Adrenal gland (tissue), 9 donors: ENCODE measurements at regions not wholly inside any gene's neighbourhood (a gene's known extent, or its start where the extent isn't known, plus 50 kb on each side); places are given as distances from the start of the nearest gene placed in this dataset.
"Not testable (repeated sequence)": the region's sequence is repeated elsewhere in the genome, so short reads cannot be mapped to it uniquely, and the experiment has no call there.

Source experiments
- DNase-seq, 7 donors: peaks; one replicate each; pipeline ENCODE4 v3.0.0-alpha.2; 2019 to 2020
- H3K27ac ChIP-seq, 5 donors: fragments of 200-600 bp; sonication (generic) in 4 of 5; 1 replicate in 3 of 5; 2 replicates in 2 of 5; pipeline versions ENCODE4 v1.5.1 to v1.8.0; 2016 to 2020; ENCODE audit warnings: mild to moderate bottlenecking in 1 of 5
- H3K27me3 ChIP-seq: fragments of 200-600 bp; 2 replicates; pipeline ENCODE4 v1.8.0; 2021
- H3K36me3 ChIP-seq, 2 donors: fragments of 200-600 bp; replicated peaks in 1 of 2; 1 replicate in 1 of 2; 2 replicates in 1 of 2; pipeline versions ENCODE4 v1.5.1 to v1.8.0; 2018 to 2022
- H3K4me1 ChIP-seq, 2 donors: fragments of 200-600 bp; replicated peaks in 1 of 2; 1 replicate in 1 of 2; 2 replicates in 1 of 2; pipeline versions ENCODE4 v1.5.1 to v1.8.0; 2018 to 2021
- H3K4me3 ChIP-seq, 4 donors: fragments of 200-600 bp; sonication (generic) in 3 of 4; one replicate each; pipeline ENCODE4 v1.5.1; 2016 to 2018
- H3K9me3 ChIP-seq, 3 donors: fragments of 200-600 bp; sonication (generic) in 1 of 3; replicated peaks in 1 of 3; 1 replicate in 2 of 3; 2 replicates in 1 of 3; pipeline versions ENCODE4 v1.5.1 to v1.8.0; 2016 to 2021
- POLR2A ChIP-seq, 2 donors: fragments of 450-650 bp; IDR thresholded peaks; one replicate each; pipeline ENCODE4 v1.6.1; 2017; ENCODE audit warnings: antibody characterized with exemption in 2 of 2, mild to moderate bottlenecking in 2 of 2, moderate library complexity in 1 of 2
- WGBS, 4 donors: extraction: QIAGEN DNeasy Blood & Tissue Kit in 2 of 4; methylation state at CpG; one replicate each; pipeline versions ENCODE4 v1.1.5 to v1.1.7; 2013 to 2017; 5-methylcytosine and 5-hydroxymethylcytosine counted together
- intact Hi-C, 2 donors: fragments of 100-400 bp; cut with DNase I; formaldehyde crosslinking; loops; one replicate each; pipeline versions ENCODE4 v1.14.1 to v1.15.0; 2022 to 2023
- TF ChIP-seq, protein P1 (sequence below), 6 experiments: fragments of 450-650 bp in 4 of 6; fragments of 200-600 bp in 2 of 6; sonication (generic) in 1 of 6; IDR thresholded peaks; 1 replicate in 5 of 6; 2 replicates in 1 of 6; pipeline versions ENCODE4 v1.5.1 to v1.8.0; 2016 to 2021; ENCODE audit warnings: antibody characterized with exemption in 6 of 6, mild to moderate bottlenecking in 2 of 6, moderate library complexity in 1 of 6
- donor health status: healthy with polysubstance abuse.
- donor health status: Bipolar disorder and iron deficiency.
- donor health status: DM: yes; HTN: yes; CAD: no.
- donor health status: DM: no; HTN: no; CAD: no.
- donor health status: DM: no; HTN: no; CAD: no.

GRCh38 chr6:121717686-121718085 is 282.2 kb downstream of the GJA1 start:
- Histone ChIP-seq H3K27ac (no peak overlapping the region), H3K27me3 (no peaks in the 10 kb centered on the region), H3K4me3 (no peak overlapping the region), H3K9me3 (no peaks in the 10 kb centered on the region), H3K36me3 (no peaks in the 10 kb centered on the region), H3K4me1 (no peaks in the 10 kb centered on the region)
- WGBS, 4 donors, result 83 to 88% (median 84%) methylated on average over 4 of the region's 4 CpGs
- intact Hi-C loops, result no loop called here
- TF ChIP-seq, protein P1, sequence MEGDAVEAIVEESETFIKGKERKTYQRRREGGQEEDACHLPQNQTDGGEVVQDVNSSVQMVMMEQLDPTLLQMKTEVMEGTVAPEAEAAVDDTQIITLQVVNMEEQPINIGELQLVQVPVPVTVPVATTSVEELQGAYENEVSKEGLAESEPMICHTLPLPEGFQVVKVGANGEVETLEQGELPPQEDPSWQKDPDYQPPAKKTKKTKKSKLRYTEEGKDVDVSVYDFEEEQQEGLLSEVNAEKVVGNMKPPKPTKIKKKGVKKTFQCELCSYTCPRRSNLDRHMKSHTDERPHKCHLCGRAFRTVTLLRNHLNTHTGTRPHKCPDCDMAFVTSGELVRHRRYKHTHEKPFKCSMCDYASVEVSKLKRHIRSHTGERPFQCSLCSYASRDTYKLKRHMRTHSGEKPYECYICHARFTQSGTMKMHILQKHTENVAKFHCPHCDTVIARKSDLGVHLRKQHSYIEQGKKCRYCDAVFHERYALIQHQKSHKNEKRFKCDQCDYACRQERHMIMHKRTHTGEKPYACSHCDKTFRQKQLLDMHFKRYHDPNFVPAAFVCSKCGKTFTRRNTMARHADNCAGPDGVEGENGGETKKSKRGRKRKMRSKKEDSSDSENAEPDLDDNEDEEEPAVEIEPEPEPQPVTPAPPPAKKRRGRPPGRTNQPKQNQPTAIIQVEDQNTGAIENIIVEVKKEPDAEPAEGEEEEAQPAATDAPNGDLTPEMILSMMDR (IDR thresholded peaks at IDR 0.05), result no peak
- no peak for TF ChIP-seq POLR2A (IDR thresholded peaks at IDR 0.05)
- DNase-seq, result no peak

- intact Hi-C loops, H3K36me3 ChIP-seq, H3K4me1 ChIP-seq, H3K4me3 ChIP-seq, DNase-seq, H3K27me3 ChIP-seq, H3K9me3 ChIP-seq, H3K27ac ChIP-seq: not testable (repeated sequence)
- WGBS, 4 donors, result 90 to 100% (median 98%) methylated on average over 1 of the region's 1 CpG
These were observed 285.4 kb downstream of the GJA1 start for GRCh38 chr6:121720867-121721266.

GRCh38 chr6:121723623-121724022 is 288.2 kb downstream of the GJA1 start:
- H3K4me1 ChIP-seq, result no peaks in the 10 kb centered on the region
- WGBS, 4 donors, result 59 to 75% (median 67%) methylated on average over 2 of the region's 2 CpGs
- no peak for DNase-seq

GRCh38 chr6:121724576-121724975 is 289.1 kb downstream of the GJA1 start:
- no peak for DNase-seq
- no peak for TF ChIP-seq POLR2A (IDR thresholded peaks at IDR 0.05)
- TF ChIP-seq, protein P1 (IDR thresholded peaks at IDR 0.05), result no peak
- WGBS, 4 donors, result 67 to 88% (median 79%) methylated on average over 2 of the region's 2 CpGs
- intact Hi-C loops, result no loop called here
- no peaks in the 10 kb centered on the region for H3K9me3 ChIP-seq
- no peak overlapping the region for H3K4me3 ChIP-seq
- H3K27ac ChIP-seq, result no peak overlapping the region
- no peaks in the 10 kb centered on the region for H3K36me3 ChIP-seq
- no peaks in the 10 kb centered on the region for H3K4me1 ChIP-seq
- no peaks in the 10 kb centered on the region for H3K27me3 ChIP-seq

More at GRCh38 chr6:121723623-121724022, 288.2 kb downstream of the GJA1 start:
- no peak overlapping the region for H3K4me3 ChIP-seq
- intact Hi-C loops, result no loop called here
- H3K36me3 ChIP-seq, result no peaks in the 10 kb centered on the region
- H3K9me3 ChIP-seq, result no peaks in the 10 kb centered on the region
- H3K27me3 ChIP-seq, result no peaks in the 10 kb centered on the region
- TF ChIP-seq POLR2A (IDR thresholded peaks at IDR 0.05), result no peak
- TF ChIP-seq, protein P1 (IDR thresholded peaks at IDR 0.05), result no peak
- H3K27ac ChIP-seq, result no peak overlapping the region

DNA sequence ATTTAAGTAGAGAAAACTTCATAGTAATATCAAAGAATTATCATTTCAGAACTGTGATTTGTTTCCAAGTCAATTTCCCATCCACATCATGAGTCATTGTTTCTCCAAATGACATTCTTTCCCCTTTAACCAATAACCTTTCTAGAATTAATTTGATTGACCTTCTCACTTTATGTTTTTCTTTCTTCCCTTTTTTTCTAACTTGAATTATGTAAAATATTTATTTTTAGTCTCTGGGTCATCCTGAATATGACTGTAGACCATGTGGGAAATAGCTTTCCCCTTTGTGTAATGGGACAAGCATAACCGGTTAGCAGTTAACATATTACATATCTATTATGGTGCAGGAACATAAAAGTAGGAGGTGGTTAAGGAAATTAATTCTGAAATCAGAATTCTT is 291.1 kb downstream of the GJA1 start:
- intact Hi-C loops, result no loop called here
- Histone ChIP-seq H3K27me3 (no peaks in the 10 kb centered on the region), H3K9me3 (no peaks in the 10 kb centered on the region), H3K27ac (no peak overlapping the region), H3K4me3 (no peak overlapping the region), H3K36me3 (no peaks in the 10 kb centered on the region), H3K4me1 (no peaks in the 10 kb centered on the region)
- TF ChIP-seq, protein P1 (IDR thresholded peaks at IDR 0.05), result no peak
- TF ChIP-seq POLR2A (IDR thresholded peaks at IDR 0.05), result no peak
- DNase-seq, result no peak
- WGBS, 4 donors, result 64 to 78% (median 75%) methylated on average over 1 of the region's 1 CpG
